ENCODE measurements at regions not wholly inside any gene's neighbourhood (a gene's known extent, or its start where the extent isn't known, plus 50 kb on each side); places are given as distances from the start of the nearest gene placed in this dataset.

DNA sequence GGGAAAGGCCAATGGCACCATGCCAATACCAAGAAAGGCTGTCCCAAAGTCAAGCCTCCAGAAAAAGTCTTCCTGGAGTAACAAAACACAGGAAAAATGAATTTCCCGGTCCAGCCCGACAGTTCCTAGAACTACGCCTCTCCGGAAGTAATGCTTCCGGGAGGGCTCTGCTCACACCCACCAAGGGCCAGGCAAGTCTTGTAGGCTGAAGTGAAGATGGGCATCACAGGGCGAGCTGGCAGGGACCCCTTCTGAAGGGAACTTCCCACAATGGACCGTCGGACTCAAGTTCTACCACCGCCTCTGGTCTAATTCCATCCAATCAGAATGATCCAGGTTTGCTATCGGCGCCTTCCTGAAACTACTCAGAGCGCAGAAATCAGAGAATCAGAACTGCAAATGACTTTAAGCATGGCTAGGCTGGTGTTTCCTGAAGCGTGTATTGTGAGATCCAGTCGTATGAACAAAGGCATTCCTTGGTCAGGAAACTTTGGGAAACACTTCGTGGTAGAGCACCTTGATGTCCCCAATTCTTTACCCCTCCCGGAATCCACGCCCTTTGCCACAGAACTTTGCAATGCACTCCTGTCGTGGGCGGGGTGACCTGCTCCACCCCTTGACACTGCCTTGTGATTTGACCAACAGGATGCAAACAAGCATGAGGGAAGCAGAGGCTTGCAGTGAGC, 127.8 kb downstream of the BCOR start:
- TF ChIP-seq, protein P1, sequence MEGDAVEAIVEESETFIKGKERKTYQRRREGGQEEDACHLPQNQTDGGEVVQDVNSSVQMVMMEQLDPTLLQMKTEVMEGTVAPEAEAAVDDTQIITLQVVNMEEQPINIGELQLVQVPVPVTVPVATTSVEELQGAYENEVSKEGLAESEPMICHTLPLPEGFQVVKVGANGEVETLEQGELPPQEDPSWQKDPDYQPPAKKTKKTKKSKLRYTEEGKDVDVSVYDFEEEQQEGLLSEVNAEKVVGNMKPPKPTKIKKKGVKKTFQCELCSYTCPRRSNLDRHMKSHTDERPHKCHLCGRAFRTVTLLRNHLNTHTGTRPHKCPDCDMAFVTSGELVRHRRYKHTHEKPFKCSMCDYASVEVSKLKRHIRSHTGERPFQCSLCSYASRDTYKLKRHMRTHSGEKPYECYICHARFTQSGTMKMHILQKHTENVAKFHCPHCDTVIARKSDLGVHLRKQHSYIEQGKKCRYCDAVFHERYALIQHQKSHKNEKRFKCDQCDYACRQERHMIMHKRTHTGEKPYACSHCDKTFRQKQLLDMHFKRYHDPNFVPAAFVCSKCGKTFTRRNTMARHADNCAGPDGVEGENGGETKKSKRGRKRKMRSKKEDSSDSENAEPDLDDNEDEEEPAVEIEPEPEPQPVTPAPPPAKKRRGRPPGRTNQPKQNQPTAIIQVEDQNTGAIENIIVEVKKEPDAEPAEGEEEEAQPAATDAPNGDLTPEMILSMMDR (optimal IDR thresholded peaks at IDR 0.05 in 1 of 3, IDR thresholded peaks at IDR 0.05 in 1 of 3, conservative IDR thresholded peaks at IDR 0.05 in 1 of 3; ENCODE audit: extremely low read depth in 1 of 3, insufficient read depth in 2 of 3, low read length in 3 of 3): no peak
- no peak for TF ChIP-seq EZH2 (IDR thresholded peaks at IDR 0.05; ENCODE audit: low read length)
- dilution Hi-C loops (cut with MboI; ENCODE audit: extremely low pct_ligation_motif_present, low sequenced_read_pairs): no loop called here
- no peaks in the 10 kb centered on the region for H3K79me2 ChIP-seq (ENCODE audit: control insufficient read depth, insufficient read depth, low read length)
- no peak overlapping the region for H3K4me2 ChIP-seq (ENCODE audit: control insufficient read depth, extremely low read depth, insufficient read depth, low read depth, low read length)
- peaks cover 3% of the 10 kb centered on the region for H3K9me3 ChIP-seq (ENCODE audit: control insufficient read depth, low read depth, low read length)
- H3K9me1 ChIP-seq (ENCODE audit: control insufficient read depth, extremely low read depth, insufficient read depth, low read length): no peaks in the 10 kb centered on the region
- no peaks in the 10 kb centered on the region for H3K36me3 ChIP-seq (ENCODE audit: control insufficient read depth in 2 of 2, extremely low read depth in 1 of 2, insufficient read depth in 2 of 2, low read length in 2 of 2)
- H3K4me3 ChIP-seq (ENCODE audit: control insufficient read depth in 2 of 3, extremely low read depth in 1 of 3, insufficient read depth in 2 of 3, low read depth in 1 of 3, low read length in 3 of 3): no peak overlapping the region
- FAIRE-seq (no peak), DNase-seq (ENCODE audit: low read depth, low spot score) (no peak)
- H3K27me3 ChIP-seq (ENCODE audit: control insufficient read depth, extremely low read depth, insufficient read depth, low read length): no peaks in the 10 kb centered on the region
- no peaks in the 10 kb centered on the region for H4K20me1 ChIP-seq (ENCODE audit: control insufficient read depth, extremely low read depth, insufficient read depth, low read length)
- H3K27ac ChIP-seq (ENCODE audit: control insufficient read depth, insufficient read depth, low read length): no peak overlapping the region
- H3K9ac ChIP-seq (ENCODE audit: control insufficient read depth, extremely low read depth, insufficient read depth, low read length): no peak overlapping the region
- H3K4me1 ChIP-seq (ENCODE audit: control insufficient read depth, extremely low read depth, insufficient read depth, low read length): peaks cover 4% of the 10 kb centered on the region
- H2AFZ ChIP-seq (ENCODE audit: control insufficient read depth, low read length): no peak overlapping the region

DNA sequence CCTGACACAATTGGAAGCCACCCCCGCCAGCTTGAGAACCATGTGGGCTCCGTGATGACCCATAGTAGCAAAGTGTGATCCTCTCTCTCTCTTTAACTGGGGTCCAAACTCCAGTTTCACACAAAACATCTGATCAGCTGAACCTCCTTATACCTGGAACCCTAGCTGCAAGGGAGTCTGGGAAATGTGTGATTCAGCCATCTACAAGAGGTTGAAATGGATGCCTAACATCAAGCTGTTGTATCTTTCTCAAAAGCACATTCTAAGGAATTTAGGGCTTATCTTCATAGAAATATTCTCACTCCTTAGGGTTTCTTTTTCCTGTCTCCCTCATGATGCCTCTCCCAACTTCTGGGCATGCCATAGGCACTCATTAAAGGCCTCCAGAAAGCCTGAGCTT, 126.0 kb downstream of the BCOR start:
- dilution Hi-C loops (cut with MboI; ENCODE audit: extremely low pct_ligation_motif_present, low sequenced_read_pairs): no loop called here
- no peaks in the 10 kb centered on the region for H3K9me1 ChIP-seq (ENCODE audit: control insufficient read depth, extremely low read depth, insufficient read depth, low read length)
- H3K4me3 ChIP-seq (ENCODE audit: control insufficient read depth in 2 of 3, extremely low read depth in 1 of 3, insufficient read depth in 2 of 3, low read depth in 1 of 3, low read length in 3 of 3): no peak overlapping the region
- H3K36me3 ChIP-seq (ENCODE audit: control insufficient read depth in 2 of 2, extremely low read depth in 1 of 2, insufficient read depth in 2 of 2, low read length in 2 of 2): no peaks in the 10 kb centered on the region
- no peaks in the 10 kb centered on the region for H4K20me1 ChIP-seq (ENCODE audit: control insufficient read depth, extremely low read depth, insufficient read depth, low read length)
- TF ChIP-seq, protein P1 (optimal IDR thresholded peaks at IDR 0.05 in 1 of 3, IDR thresholded peaks at IDR 0.05 in 1 of 3, conservative IDR thresholded peaks at IDR 0.05 in 1 of 3; ENCODE audit: extremely low read depth in 1 of 3, insufficient read depth in 2 of 3, low read length in 3 of 3): no peak
- TF ChIP-seq EZH2 (IDR thresholded peaks at IDR 0.05; ENCODE audit: low read length): no peak
- H3K4me2 ChIP-seq (ENCODE audit: control insufficient read depth, extremely low read depth, insufficient read depth, low read depth, low read length): no peak overlapping the region
- H3K27me3 ChIP-seq (ENCODE audit: control insufficient read depth, extremely low read depth, insufficient read depth, low read length): no peaks in the 10 kb centered on the region
- no peak overlapping the region for H3K27ac ChIP-seq (ENCODE audit: control insufficient read depth, insufficient read depth, low read length)
- H3K9me3 ChIP-seq (ENCODE audit: control insufficient read depth, low read depth, low read length): peaks cover 3% of the 10 kb centered on the region
- no peaks in the 10 kb centered on the region for H3K79me2 ChIP-seq (ENCODE audit: control insufficient read depth, insufficient read depth, low read length)
- peaks cover 14% of the 10 kb centered on the region for H3K4me1 ChIP-seq (ENCODE audit: control insufficient read depth, extremely low read depth, insufficient read depth, low read length)
- FAIRE-seq: no peak
- no peak for DNase-seq (ENCODE audit: low read depth, low spot score)
- no peak overlapping the region for H2AFZ ChIP-seq (ENCODE audit: control insufficient read depth, low read length)
- H3K9ac ChIP-seq (ENCODE audit: control insufficient read depth, extremely low read depth, insufficient read depth, low read length): no peak overlapping the region

Measured in keratinocyte (primary cell).